H9 (cell line): ENCODE measurements at regions not wholly inside any gene's neighbourhood (a gene's known extent, or its start where the extent isn't known, plus 50 kb on each side); places are given as distances from the start of the nearest gene placed in this dataset.

Experiments used
- DNase-seq: peaks from one replicate; pipeline ENCODE4 v3.0.0-alpha.2; 2017
- H2AFZ ChIP-seq: one replicate; pipeline ENCODE4 v1.6.1; 2013; ENCODE audit warnings: mild to moderate bottlenecking, low read length, control low read depth, moderate library complexity
- H2AK5ac ChIP-seq: 2 replicates; pipeline ENCODE4 v1.6.1; 2013; ENCODE audit warnings: low read length, control low read depth, mixed read lengths; ENCODE audit not compliant: insufficient read length
- H2BK120ac ChIP-seq: one replicate; pipeline ENCODE4 v1.6.1; 2013; ENCODE audit warnings: low read depth, mild to moderate bottlenecking, low read length, control low read depth, inconsistent platforms; ENCODE audit not compliant: poor library complexity, severe bottlenecking
- H2BK12ac ChIP-seq: 2 replicates; pipeline ENCODE4 v1.6.1; 2013; ENCODE audit warnings: low read length, control low read depth, mixed read lengths, low read depth; ENCODE audit not compliant: insufficient read length
- H2BK15ac ChIP-seq: 2 replicates; pipeline ENCODE4 v1.6.1; 2013; ENCODE audit warnings: low read depth, low read length, control low read depth
- H2BK20ac ChIP-seq: one replicate; pipeline ENCODE4 v1.6.1; 2013; ENCODE audit warnings: low read depth, mild to moderate bottlenecking, low read length, control low read depth, inconsistent platforms; ENCODE audit not compliant: poor library complexity, severe bottlenecking
- H2BK5ac ChIP-seq: 2 replicates; pipeline ENCODE4 v1.6.1; 2013; ENCODE audit warnings: low read length, control low read depth, mixed read lengths; ENCODE audit not compliant: insufficient read length
- H3K14ac ChIP-seq: 2 replicates; pipeline ENCODE4 v1.6.1; 2013; ENCODE audit warnings: low read length, control low read depth; ENCODE audit not compliant: insufficient read depth
- H3K18ac ChIP-seq: 2 replicates; pipeline ENCODE4 v1.6.1; 2013; ENCODE audit warnings: low read depth, mild to moderate bottlenecking, mixed read lengths, low read length, control low read depth; ENCODE audit not compliant: insufficient read length
- H3K23ac ChIP-seq: 2 replicates; pipeline ENCODE4 v1.6.1; 2013; ENCODE audit warnings: low read length, control low read depth, mixed read lengths, low read depth; ENCODE audit not compliant: insufficient read length
- H3K23me2 ChIP-seq: 2 replicates; pipeline ENCODE4 v1.6.1; 2013; ENCODE audit warnings: low read depth, mild to moderate bottlenecking, mixed read lengths, low read length, control low read depth; ENCODE audit not compliant: insufficient read length, poor library complexity, severe bottlenecking
- H3K27ac ChIP-seq: 2 replicates; pipeline ENCODE4 v1.5.1; 2013; ENCODE audit warnings: low read length, control low read depth, mixed read lengths, low read depth; ENCODE audit not compliant: insufficient read length
- H3K27me3 ChIP-seq: 2 replicates; pipeline ENCODE4 v1.6.1; 2013; ENCODE audit warnings: low read length, control low read depth, inconsistent platforms; ENCODE audit not compliant: insufficient read depth
- H3K4ac ChIP-seq: 2 replicates; pipeline ENCODE4 v1.6.1; 2013; ENCODE audit warnings: low read depth, mild to moderate bottlenecking, control low read depth, inconsistent platforms, low read length, moderate library complexity
- H3K4me1 ChIP-seq: 2 replicates; pipeline ENCODE4 v1.6.1; 2013; ENCODE audit warnings: low read length, control low read depth, inconsistent platforms; ENCODE audit not compliant: insufficient read depth
- H3K4me2 ChIP-seq: 2 replicates; pipeline ENCODE4 v1.6.1; 2013; ENCODE audit warnings: low read length, control low read depth, mixed read lengths; ENCODE audit not compliant: insufficient read length, insufficient read depth
- H3K56ac ChIP-seq: 2 replicates; pipeline ENCODE4 v1.6.1; 2013; ENCODE audit warnings: low read depth, mild to moderate bottlenecking, mixed read lengths, low read length, control low read depth; ENCODE audit not compliant: insufficient read length
- H3K79me1 ChIP-seq: 2 replicates; pipeline ENCODE4 v1.6.1; 2013; ENCODE audit warnings: low read depth, mild to moderate bottlenecking, moderate library complexity, low read length, control low read depth, inconsistent platforms; ENCODE audit not compliant: insufficient read depth, poor library complexity, severe bottlenecking
- H3K79me2 ChIP-seq: 2 replicates; pipeline ENCODE4 v1.6.1; 2013; ENCODE audit warnings: low read length, control low read depth, inconsistent platforms; ENCODE audit not compliant: insufficient read depth
- H3K9ac ChIP-seq: 2 replicates; pipeline ENCODE4 v1.6.1; 2013; ENCODE audit warnings: low read length, control low read depth, mixed read lengths; ENCODE audit not compliant: insufficient read length; ENCODE audit errors: extremely low read depth
- H3K9me3 ChIP-seq: one replicate; pipeline ENCODE4 v1.6.1; 2013; ENCODE audit warnings: low read depth, low read length, inconsistent platforms; ENCODE audit not compliant: control insufficient read depth
- H3T11ph ChIP-seq: one replicate; pipeline ENCODE4 v1.6.1; 2013; ENCODE audit warnings: mild to moderate bottlenecking, low read length, control low read depth, inconsistent platforms
- H4K20me1 ChIP-seq: one replicate; pipeline ENCODE4 v1.6.1; 2013; ENCODE audit not compliant: control insufficient read depth, insufficient read length, insufficient read depth
- H4K5ac ChIP-seq: 2 replicates; pipeline ENCODE4 v1.6.1; 2013; ENCODE audit warnings: low read depth, mild to moderate bottlenecking, mixed read lengths, low read length, control low read depth; ENCODE audit not compliant: insufficient read length
- H4K8ac ChIP-seq: replicated peaks from 2 replicates; pipeline ENCODE4 v1.6.1; 2013; ENCODE audit warnings: low read length, control low read depth, mixed read lengths, low read depth; ENCODE audit not compliant: insufficient read length
- H4K91ac ChIP-seq: 2 replicates; pipeline ENCODE4 v1.6.1; 2013; ENCODE audit warnings: low read depth, mild to moderate bottlenecking, moderate library complexity, mixed read lengths, low read length, control low read depth; ENCODE audit not compliant: insufficient read length
- H3K27ac Mint-ChIP-seq, 3 experiments: 2 replicates in 2 of 3; 3 replicates in 1 of 3; pipeline ENCODE4 v1.8.0; 2020 to 2021; ENCODE audit warnings: mixed read lengths in 3 of 3, mild to moderate bottlenecking in 1 of 3, moderate library complexity in 1 of 3
- H3K27me3 Mint-ChIP-seq: 2 replicates; pipeline ENCODE4 v1.8.0; 2021; ENCODE audit warnings: low read depth, mild to moderate bottlenecking, moderate library complexity, mixed read lengths
- H3K36me3 Mint-ChIP-seq, 3 experiments: 2 replicates in 2 of 3; 3 replicates in 1 of 3; pipeline ENCODE4 v1.8.0; 2020 to 2021; ENCODE audit warnings: low read depth in 3 of 3, mixed read lengths in 3 of 3; ENCODE audit not compliant: insufficient read depth in 1 of 3
- H3K4me1 Mint-ChIP-seq, 2 experiments: 2 replicates each; pipeline ENCODE4 v1.8.0; 2020; ENCODE audit warnings: mixed read lengths in 2 of 2
- H3K4me3 Mint-ChIP-seq, 2 experiments: 2 replicates in 1 of 2; 3 replicates in 1 of 2; pipeline ENCODE4 v1.8.0; 2020 to 2021; ENCODE audit warnings: mild to moderate bottlenecking in 2 of 2, mixed read lengths in 2 of 2, moderate library complexity in 1 of 2
- H3K9me3 Mint-ChIP-seq, 2 experiments: 2 replicates in 1 of 2; 3 replicates in 1 of 2; pipeline ENCODE4 v1.8.0; 2020; ENCODE audit warnings: mild to moderate bottlenecking in 2 of 2, mixed read lengths in 2 of 2, moderate library complexity in 1 of 2
- CTCF ChIP-seq: fragments of 200-600 bp; sonication (generic); conservative IDR thresholded peaks from 3 replicates; pipeline ENCODE4 v1.8.0; 2021; ENCODE audit warnings: antibody characterized with exemption, mild to moderate bottlenecking
- WGBS: extraction: QIAGEN DNeasy Blood & Tissue Kit; methylation state at CpG from one replicate; pipeline ENCODE4 v1.1.7; 2013; ENCODE audit warnings: missing lambda C conversion rate, low lambda C conversion rate, mixed read lengths; ENCODE audit not compliant: insufficient read length; ENCODE audit errors: extremely low coverage; 5-methylcytosine and 5-hydroxymethylcytosine counted together

- no peak overlapping the region for H3K27ac ChIP-seq
- H3K27me3 Mint-ChIP-seq: peaks cover 5% of the 10 kb centered on the region; the same call in 1 of the 2 replicates
- H3K4me2 ChIP-seq: no peak overlapping the region
- H3K4ac ChIP-seq: no peak overlapping the region
- H3K14ac ChIP-seq: no peak overlapping the region
- no peak overlapping the region for H2BK120ac ChIP-seq
- no peaks in the 10 kb centered on the region; the same call in 1 of the 2 replicates for H3K4me1 ChIP-seq
- no CpG with 5 or more reads among the region's 5 CpGs for WGBS
- H4K8ac ChIP-seq: no peak overlapping the region
- no peak overlapping the region for H2BK12ac ChIP-seq
- H3K27me3 ChIP-seq: no peaks in the 10 kb centered on the region
- no peak overlapping the region for H2BK15ac ChIP-seq
- H3K18ac ChIP-seq: no peak overlapping the region
- no peak for DNase-seq
- H3K56ac ChIP-seq: no peak overlapping the region
- no peak overlapping the region for H3K23ac ChIP-seq
- no peaks in the 10 kb centered on the region for H3K79me2 ChIP-seq
- H3K27ac Mint-ChIP-seq: no peak overlapping the region
- H4K20me1 ChIP-seq: no peaks in the 10 kb centered on the region
- no peak overlapping the region for H2BK20ac ChIP-seq
- no peak overlapping the region for H4K5ac ChIP-seq
- H3K4me1 Mint-ChIP-seq: peaks cover 0 to 3% of the 10 kb centered on the region in 2 experiments; a peak in 1 of 4 replicates
- no peaks in the 10 kb centered on the region for H3K79me1 ChIP-seq
- H3K9ac ChIP-seq: no peak overlapping the region
- H3T11ph ChIP-seq: no peak overlapping the region
- no peaks in the 10 kb centered on the region for H3K9me3 ChIP-seq
- no peaks in the 10 kb centered on the region for H3K23me2 ChIP-seq
- no peak overlapping the region for H2AFZ ChIP-seq
- no peak overlapping the region for H2BK5ac ChIP-seq
- no peak overlapping the region for H3K4me3 Mint-ChIP-seq
- H4K91ac ChIP-seq: no peak overlapping the region
- H2AK5ac ChIP-seq: no peak overlapping the region
- peaks cover 0 to 8% (median 2%) of the 10 kb centered on the region in 3 experiments; a peak in 1 of 7 replicates for H3K36me3 Mint-ChIP-seq
- no peak for TF ChIP-seq CTCF
- peaks cover 0 to 6% of the 10 kb centered on the region in 2 experiments; a peak in 3 of 5 replicates for H3K9me3 Mint-ChIP-seq
These were observed 67.1 kb upstream of the SSBP2 start for GRCh38 chr5:81817980-81818379.
